ENCODE measurements at regions not wholly inside any gene's neighbourhood (a gene's known extent, or its start where the extent isn't known, plus 50 kb on each side); places are given as distances from the start of the nearest gene placed in this dataset.

GRCh38 chr9:91042024-91042423 lies 240.4 kb downstream of the SYK start:
- Histone ChIP-seq H4K20me1 (ENCODE audit: insufficient read depth, low read length) (no peaks in the 10 kb centered on the region), H2AFZ (ENCODE audit: low read depth, low read length) (no peak overlapping the region), H3K36me3 (ENCODE audit: insufficient read depth, low read length) (no peaks in the 10 kb centered on the region), H3K4me1 (ENCODE audit: insufficient read depth, low read length) (peaks cover 7% of the 10 kb centered on the region), H3K9ac (ENCODE audit: low read depth, low read length) (no peak overlapping the region), H3K4me3 (ENCODE audit: low read depth in 1 of 2, low read length in 2 of 2) (no peak overlapping the region), H3K4me2 (ENCODE audit: insufficient read depth, low read length) (no peak overlapping the region), H3K9me3 (ENCODE audit: insufficient read depth, low read length, severe bottlenecking) (no peaks in the 10 kb centered on the region), H3K27ac (ENCODE audit: low read length) (no peak overlapping the region), H3K79me2 (ENCODE audit: insufficient read depth, low read length) (no peaks in the 10 kb centered on the region), H3K27me3 (ENCODE audit: insufficient read depth, low read length, poor library complexity) (peaks cover 5% of the 10 kb centered on the region)
- TF ChIP-seq EZH2 (IDR thresholded peaks at IDR 0.05; ENCODE audit: borderline replicate concordance, low read depth, low read length, severe bottlenecking) (no peak), CTCF (IDR thresholded peaks at IDR 0.05; ENCODE audit: borderline replicate concordance, extremely low read depth, low read length, poor library complexity, severe bottlenecking) (no peak)
- DNase-seq (no peak), ATAC-seq (ENCODE audit: insufficient read depth, low read depth) (no peak)

GRCh38 chr9:91042541-91042940 lies 240.9 kb downstream of the SYK start:
- TF ChIP-seq CTCF (IDR thresholded peaks at IDR 0.05; ENCODE audit: borderline replicate concordance, extremely low read depth, low read length, poor library complexity, severe bottlenecking): no peak
- TF ChIP-seq EZH2 (IDR thresholded peaks at IDR 0.05; ENCODE audit: borderline replicate concordance, low read depth, low read length, severe bottlenecking): no peak
- no peak overlapping the region for H3K27ac ChIP-seq (ENCODE audit: low read length)
- no peaks in the 10 kb centered on the region for H3K36me3 ChIP-seq (ENCODE audit: insufficient read depth, low read length)
- H3K4me2 ChIP-seq (ENCODE audit: insufficient read depth, low read length): no peak overlapping the region
- ATAC-seq (ENCODE audit: insufficient read depth, low read depth): no peak
- no peaks in the 10 kb centered on the region for H3K79me2 ChIP-seq (ENCODE audit: insufficient read depth, low read length)
- no peaks in the 10 kb centered on the region for H4K20me1 ChIP-seq (ENCODE audit: insufficient read depth, low read length)
- H2AFZ ChIP-seq (ENCODE audit: low read depth, low read length): no peak overlapping the region
- H3K27me3 ChIP-seq (ENCODE audit: insufficient read depth, low read length, poor library complexity): peaks cover 5% of the 10 kb centered on the region
- no peak overlapping the region for H3K9ac ChIP-seq (ENCODE audit: low read depth, low read length)
- DNase-seq: no peak
- no peaks in the 10 kb centered on the region for H3K9me3 ChIP-seq (ENCODE audit: insufficient read depth, low read length, severe bottlenecking)
- H3K4me3 ChIP-seq (ENCODE audit: low read depth in 1 of 2, low read length in 2 of 2): no peak overlapping the region
- H3K4me1 ChIP-seq (ENCODE audit: insufficient read depth, low read length): peaks cover 7% of the 10 kb centered on the region

- H3K4me2 ChIP-seq (ENCODE audit: insufficient read depth, low read length): no peak overlapping the region
- ATAC-seq (ENCODE audit: insufficient read depth, low read depth) (no peak), DNase-seq (no peak)
- H3K27me3 ChIP-seq (ENCODE audit: insufficient read depth, low read length, poor library complexity): peaks cover 5% of the 10 kb centered on the region
- H3K4me3 ChIP-seq (ENCODE audit: low read depth in 1 of 2, low read length in 2 of 2): no peak overlapping the region
- no peaks in the 10 kb centered on the region for H3K36me3 ChIP-seq (ENCODE audit: insufficient read depth, low read length)
- peaks cover 13% of the 10 kb centered on the region for H3K4me1 ChIP-seq (ENCODE audit: insufficient read depth, low read length)
- H2AFZ ChIP-seq (ENCODE audit: low read depth, low read length): no peak overlapping the region
- no peak overlapping the region for H3K27ac ChIP-seq (ENCODE audit: low read length)
- TF ChIP-seq CTCF (IDR thresholded peaks at IDR 0.05; ENCODE audit: borderline replicate concordance, extremely low read depth, low read length, poor library complexity, severe bottlenecking) (no peak), EZH2 (IDR thresholded peaks at IDR 0.05; ENCODE audit: borderline replicate concordance, low read depth, low read length, severe bottlenecking) (no peak)
- no peaks in the 10 kb centered on the region for H3K79me2 ChIP-seq (ENCODE audit: insufficient read depth, low read length)
- H3K9ac ChIP-seq (ENCODE audit: low read depth, low read length): no peak overlapping the region
- no peaks in the 10 kb centered on the region for H3K9me3 ChIP-seq (ENCODE audit: insufficient read depth, low read length, severe bottlenecking)
- no peaks in the 10 kb centered on the region for H4K20me1 ChIP-seq (ENCODE audit: insufficient read depth, low read length)
Observed at GRCh38 chr9:91043056-91043810, 241.6 kb downstream of the SYK start.

All from DND-41 (cell line).